ENCODE measurements at regions not wholly inside any gene's neighbourhood (a gene's known extent, or its start where the extent isn't known, plus 50 kb on each side); places are given as distances from the start of the nearest gene placed in this dataset.

GRCh38 chr7:32809871-32810270 lies 81.7 kb downstream of the KBTBD2 start:
- TF ChIP-seq CTCF (conservative IDR thresholded peaks at IDR 0.05; ENCODE audit: low read length) (no peak), EZH2phosphoT487 (IDR thresholded peaks at IDR 0.05; ENCODE audit: borderline replicate concordance) (no peak)

Measured in Loucy (cell line).